SK-N-SH (cell line): ENCODE measurements at regions not wholly inside any gene's neighbourhood (a gene's known extent, or its start where the extent isn't known, plus 50 kb on each side); places are given as distances from the start of the nearest gene placed in this dataset.

Source experiments
- CTCF ChIA-PET: fragments of 300-600, 350-600 bp; formaldehyde crosslinking; extraction: SDS; loops from one replicate; lab custom pipeline; 2021; lab: Yijun Ruan, JAX
- POLR2A ChIA-PET: fragments of 350-600 bp; sonication (Branson Sonifier 250); formaldehyde crosslinking; extraction: SDS; loops from one replicate; lab custom pipeline; 2020; ENCODE audit warnings: antibody characterized with exemption, inconsistent platforms; lab: Yijun Ruan, JAX
- DNase-seq: peaks from one replicate; pipeline ENCODE4 v3.0.0; 2012
- H2AFZ ChIP-seq: fragments of 200-600 bp; sonication (generic); 2 replicates; pipeline ENCODE4 v1.8.1; 2016; ENCODE audit warnings: antibody characterized with exemption, mild to moderate bottlenecking, low read depth
- H3F3A ChIP-seq: fragments of 200-600 bp; sonication (generic); replicated peaks from 2 replicates; pipeline ENCODE3; 2016; ENCODE audit warnings: antibody characterized with exemption, mild to moderate bottlenecking; ENCODE audit not compliant: insufficient read depth
- H3K27ac ChIP-seq, 2 experiments: fragments of 200-500 bp in 1 of 2; fragments of 200-600 bp in 1 of 2; sonication (Bioruptor generic) in 1 of 2; sonication (generic), shearing (Covaris generic) in 1 of 2; 2 replicates each; pipeline versions ENCODE4 v1.5.1 to v1.6.1; 2014 to 2016; ENCODE audit warnings: low read depth in 2 of 2, inconsistent platforms in 1 of 2, low read length in 1 of 2, mild to moderate bottlenecking in 1 of 2, mixed read lengths in 1 of 2
- H3K27me3 ChIP-seq: fragments of 200-600 bp; sonication (generic), shearing (Covaris generic); 2 replicates; pipeline ENCODE4 v1.6.1; 2016; ENCODE audit warnings: mixed run types; ENCODE audit not compliant: insufficient read depth
- H3K36me3 ChIP-seq, 2 experiments: fragments of 200-500 bp in 1 of 2; fragments of 200-600 bp in 1 of 2; sonication (Bioruptor generic) in 1 of 2; sonication (generic) in 1 of 2; replicated peaks in 1 of 2; 2 replicates each; pipeline versions ENCODE3 to v1.5.1; 2014 to 2016; ENCODE audit warnings: low read length in 1 of 2, mild to moderate bottlenecking in 1 of 2; ENCODE audit not compliant: insufficient read depth in 2 of 2, control insufficient read depth in 1 of 2
- H3K4me1 ChIP-seq, 2 experiments: fragments of 200-500 bp in 1 of 2; fragments of 200-600 bp in 1 of 2; sonication (Bioruptor generic) in 1 of 2; sonication (generic), shearing (Covaris generic) in 1 of 2; 2 replicates each; pipeline versions ENCODE4 v1.5.1 to v1.6.1; 2014 to 2016; ENCODE audit warnings: low read depth in 1 of 2, low read length in 1 of 2, mixed run types in 1 of 2; ENCODE audit not compliant: insufficient read depth in 2 of 2, control insufficient read depth in 1 of 2
- H3K4me2 ChIP-seq: fragments of 200-600 bp; sonication (generic), shearing (Covaris generic); 2 replicates; pipeline ENCODE4 v1.6.1; 2017; ENCODE audit warnings: mixed run types
- H3K4me3 ChIP-seq, 2 experiments: fragments of 200-500 bp in 1 of 2; fragments of 200-600 bp in 1 of 2; sonication (Bioruptor generic) in 1 of 2; sonication (generic), shearing (Covaris generic) in 1 of 2; 2 replicates each; pipeline versions ENCODE4 v1.5.1 to v1.8.1; 2014 to 2016; ENCODE audit warnings: low read depth in 2 of 2, inconsistent platforms in 1 of 2, low read length in 1 of 2, mild to moderate bottlenecking in 1 of 2, mixed read lengths in 1 of 2, moderate library complexity in 1 of 2
- H3K79me2 ChIP-seq: fragments of 200-600 bp; sonication (generic); 2 replicates; pipeline ENCODE4 v1.8.1; 2017; ENCODE audit warnings: mild to moderate bottlenecking; ENCODE audit not compliant: insufficient read depth
- H3K9ac ChIP-seq: fragments of 200-600 bp; sonication (generic); 2 replicates; pipeline ENCODE4 v1.6.1; 2017; ENCODE audit warnings: mixed run types
- H3K9me2 ChIP-seq: fragments of 200-600 bp; sonication (generic); 2 replicates; pipeline ENCODE4 v1.6.1; 2017; ENCODE audit warnings: mixed run types
- H3K9me3 ChIP-seq: fragments of 200-600 bp; sonication (generic); 2 replicates; pipeline ENCODE4 v1.6.1; 2017; ENCODE audit warnings: mixed run types, mild to moderate bottlenecking, moderate library complexity
- H4K20me1 ChIP-seq: fragments of 200-600 bp; sonication (generic); 2 replicates; pipeline ENCODE4 v1.6.1; 2017; ENCODE audit warnings: mild to moderate bottlenecking, mixed run types; ENCODE audit not compliant: insufficient read depth
- EP300 ChIP-seq, 2 experiments: IDR thresholded peaks; 2 replicates each; pipeline versions ENCODE4 v1.4.0 to v1.6.1; 2012; ENCODE audit warnings: borderline replicate concordance in 1 of 2, low read depth in 1 of 2, low read length in 1 of 2
- EZH2phosphoT487 ChIP-seq: fragments of 200-600 bp; sonication (generic); IDR thresholded peaks from 2 replicates; pipeline ENCODE4 v1.6.1; 2017; ENCODE audit warnings: low read depth, mixed run types, mild to moderate bottlenecking, antibody characterized with exemption, moderate library complexity, borderline replicate concordance
- FOXJ3 ChIP-seq: sonication (generic); formaldehyde crosslinking; IDR thresholded peaks from 2 replicates; pipeline ENCODE4 v1.5.1; 2020; ENCODE audit warnings: mild to moderate bottlenecking, missing genetic modification reagents
- IRF3 ChIP-seq: fragments of 150-350 bp; IDR thresholded peaks from 2 replicates; pipeline ENCODE4 v1.6.1; 2016; ENCODE audit warnings: mild to moderate bottlenecking, low read depth, low read length
- MEF2A ChIP-seq: IDR thresholded peaks from 2 replicates; pipeline ENCODE4 v1.4.0; 2012; ENCODE audit warnings: low read depth, borderline replicate concordance
- POLR2AphosphoS5 ChIP-seq: IDR thresholded peaks from 2 replicates; pipeline ENCODE4 v1.6.1; 2012; ENCODE audit warnings: low read depth, low read length
- RAD21 ChIP-seq: IDR thresholded peaks from 2 replicates; pipeline ENCODE4 v1.6.1; 2012; ENCODE audit warnings: mild to moderate bottlenecking, low read length
- REST ChIP-seq: IDR thresholded peaks from 2 replicates; pipeline ENCODE4 v1.6.1; 2012; ENCODE audit warnings: mild to moderate bottlenecking, low read depth, low read length, moderate library complexity
- SIN3A ChIP-seq: IDR thresholded peaks from 2 replicates; pipeline ENCODE4 v1.6.1; 2012; ENCODE audit warnings: low read depth, mild to moderate bottlenecking, low read length, moderate library complexity, borderline replicate concordance
- TAF1 ChIP-seq: IDR thresholded peaks from 2 replicates; pipeline ENCODE4 v1.6.1; 2012; ENCODE audit warnings: low read depth, mild to moderate bottlenecking, low read length, moderate library complexity, borderline replicate concordance
- ZBTB33 ChIP-seq: IDR thresholded peaks from 2 replicates; pipeline ENCODE4 v1.4.0; 2012; ENCODE audit warnings: low read depth, borderline replicate concordance
- WGBS: methylation state at CpG from one replicate; pipeline ENCODE4 v1.1.6; 2017; ENCODE audit warnings: low lambda C conversion rate; 5-methylcytosine and 5-hydroxymethylcytosine counted together

- POLR2A ChIA-PET = no interaction called here
- TF ChIP-seq MEF2A = no peak
- TF ChIP-seq TAF1 = no peak
- no peak for TF ChIP-seq EZH2phosphoT487
- no peak for TF ChIP-seq POLR2AphosphoS5
- TF ChIP-seq ZBTB33 = no peak
- no peak for TF ChIP-seq IRF3
- TF ChIP-seq RAD21 = no peak
- TF ChIP-seq, all 33 proteins: peak for 0
These were observed 68.7 kb upstream of the KCNA3 start for GRCh38 chr1:110743397-110743796.

GRCh38 chr1:110736900-110737605 lies 62.3 kb upstream of the KCNA3 start:
- no peaks in the 10 kb centered on the region for H3K9me3 ChIP-seq
- H3K9me2 ChIP-seq = no peaks in the 10 kb centered on the region
- no peak overlapping the region for H3K27ac ChIP-seq
- no peaks in the 10 kb centered on the region for H3K36me3 ChIP-seq
- H2AFZ ChIP-seq = no peak overlapping the region
- no peaks in the 10 kb centered on the region for H3K79me2 ChIP-seq
- no peak for TF ChIP-seq SIN3A
- TF ChIP-seq EP300 (IDR thresholded peaks at IDR 0.05; ENCODE audit: borderline replicate concordance in 1 of 2, low read depth in 1 of 2, low read length in 1 of 2) = no peak
- TF ChIP-seq FOXJ3 (CRISPR knock-in tag) = no peak
- TF ChIP-seq REST = no peak
- no peaks in the 10 kb centered on the region for H3K27me3 ChIP-seq
- no peak for DNase-seq
- WGBS = 21% methylated on average over 5 of the region's 5 CpGs
- H4K20me1 ChIP-seq = no peaks in the 10 kb centered on the region
- ChIA-PET CTCF (interaction anchor here (1.8 kb wide), 1 partner anchor 30 kb away, joined by 6 read pairs; no protein-coding TSS in a partner anchor), POLR2A (no interaction called here)
- H3K9ac ChIP-seq = no peak overlapping the region
- H3K4me3 ChIP-seq = no peak overlapping the region
- no peak overlapping the region for H3K4me2 ChIP-seq
- no peaks in the 10 kb centered on the region for H3K4me1 ChIP-seq
- no peaks in the 10 kb centered on the region for H3F3A ChIP-seq

More at GRCh38 chr1:110743397-110743796, 68.7 kb upstream of the KCNA3 start:
- no peak overlapping the region for H3K4me3 ChIP-seq
- no peaks in the 10 kb centered on the region for H3K27me3 ChIP-seq
- H2AFZ ChIP-seq = no peak overlapping the region
- H3K4me2 ChIP-seq = no peak overlapping the region
- CTCF ChIA-PET = interaction anchor here (1.2 to 2.6 kb wide), 3 partner anchors 8 to 22 kb away, joined by 3 to 11 read pairs (median 5); no protein-coding TSS in a partner anchor
- no peak for DNase-seq
- no peaks in the 10 kb centered on the region for H3K36me3 ChIP-seq
- H3F3A ChIP-seq = no peaks in the 10 kb centered on the region
- H3K4me1 ChIP-seq = no peaks in the 10 kb centered on the region
- H3K79me2 ChIP-seq = no peaks in the 10 kb centered on the region
- no peaks in the 10 kb centered on the region for H3K9me2 ChIP-seq
- H3K9me3 ChIP-seq = no peaks in the 10 kb centered on the region
- H3K9ac ChIP-seq = no peak overlapping the region
- H4K20me1 ChIP-seq = no peaks in the 10 kb centered on the region
- H3K27ac ChIP-seq = no peak overlapping the region
